ENCODE measurements at regions not wholly inside any gene's neighbourhood (a gene's known extent, or its start where the extent isn't known, plus 50 kb on each side); places are given as distances from the start of the nearest gene placed in this dataset.

GRCh38 chr5:2387634-2388325, 363.7 kb downstream of the IRX2 start:
- TF ChIP-seq, protein P1, sequence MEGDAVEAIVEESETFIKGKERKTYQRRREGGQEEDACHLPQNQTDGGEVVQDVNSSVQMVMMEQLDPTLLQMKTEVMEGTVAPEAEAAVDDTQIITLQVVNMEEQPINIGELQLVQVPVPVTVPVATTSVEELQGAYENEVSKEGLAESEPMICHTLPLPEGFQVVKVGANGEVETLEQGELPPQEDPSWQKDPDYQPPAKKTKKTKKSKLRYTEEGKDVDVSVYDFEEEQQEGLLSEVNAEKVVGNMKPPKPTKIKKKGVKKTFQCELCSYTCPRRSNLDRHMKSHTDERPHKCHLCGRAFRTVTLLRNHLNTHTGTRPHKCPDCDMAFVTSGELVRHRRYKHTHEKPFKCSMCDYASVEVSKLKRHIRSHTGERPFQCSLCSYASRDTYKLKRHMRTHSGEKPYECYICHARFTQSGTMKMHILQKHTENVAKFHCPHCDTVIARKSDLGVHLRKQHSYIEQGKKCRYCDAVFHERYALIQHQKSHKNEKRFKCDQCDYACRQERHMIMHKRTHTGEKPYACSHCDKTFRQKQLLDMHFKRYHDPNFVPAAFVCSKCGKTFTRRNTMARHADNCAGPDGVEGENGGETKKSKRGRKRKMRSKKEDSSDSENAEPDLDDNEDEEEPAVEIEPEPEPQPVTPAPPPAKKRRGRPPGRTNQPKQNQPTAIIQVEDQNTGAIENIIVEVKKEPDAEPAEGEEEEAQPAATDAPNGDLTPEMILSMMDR (IDR thresholded peaks at IDR 0.05; ENCODE audit: extremely low read depth, missing control alignments), result no peak
- DNase-seq (ENCODE audit: low spot score), result no peak

- TF ChIP-seq, protein P1 (IDR thresholded peaks at IDR 0.05; ENCODE audit: extremely low read depth, missing control alignments), result no peak
- DNase-seq (ENCODE audit: low spot score), result no peak
These were observed 364.2 kb downstream of the IRX2 start for GRCh38 chr5:2387250-2387633.

DNA sequence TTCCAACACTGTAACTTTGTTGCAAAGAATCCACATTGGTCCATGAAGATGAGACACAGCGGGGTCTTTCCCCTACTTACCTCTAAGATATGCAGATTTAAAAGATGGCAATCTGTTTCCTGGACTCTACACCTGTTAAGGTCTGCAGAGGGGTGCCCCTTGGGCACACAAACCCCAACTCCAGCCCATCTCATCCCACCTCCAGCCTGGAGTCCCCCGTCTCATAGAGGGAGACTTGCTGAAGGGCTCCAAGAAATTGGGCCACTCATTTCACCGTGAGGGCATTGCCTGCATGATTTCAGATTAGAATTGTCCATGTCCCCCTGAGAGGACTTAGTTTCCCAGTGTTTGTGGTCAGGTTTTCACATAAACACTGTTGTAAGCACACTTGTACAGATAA, 365.7 kb downstream of the IRX2 start:
- DNase-seq (ENCODE audit: low spot score), result no peak
- TF ChIP-seq, protein P1 (IDR thresholded peaks at IDR 0.05; ENCODE audit: extremely low read depth, missing control alignments), result no peak

DNA sequence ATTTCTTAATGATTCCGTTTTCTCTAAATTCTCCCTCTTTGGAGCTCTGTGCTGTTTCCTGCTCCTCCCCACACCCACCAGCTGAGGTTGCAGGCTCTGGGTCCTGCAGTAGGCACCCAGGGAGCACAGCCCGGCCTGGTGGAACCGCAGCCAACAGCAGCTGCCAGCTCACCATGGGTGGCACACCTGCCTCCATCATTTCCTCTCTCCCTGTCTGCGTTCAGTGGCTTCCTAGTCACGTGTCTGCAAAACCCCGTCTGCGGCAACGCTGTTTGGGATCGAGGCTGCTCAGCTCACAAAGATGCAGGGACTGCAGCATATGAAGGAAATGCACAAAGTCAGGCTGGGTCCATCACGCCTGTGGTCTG, 367.8 kb downstream of the IRX2 start:
- no peak for DNase-seq (ENCODE audit: low spot score)
- TF ChIP-seq, protein P1 (IDR thresholded peaks at IDR 0.05; ENCODE audit: extremely low read depth, missing control alignments), result no peak

DNA sequence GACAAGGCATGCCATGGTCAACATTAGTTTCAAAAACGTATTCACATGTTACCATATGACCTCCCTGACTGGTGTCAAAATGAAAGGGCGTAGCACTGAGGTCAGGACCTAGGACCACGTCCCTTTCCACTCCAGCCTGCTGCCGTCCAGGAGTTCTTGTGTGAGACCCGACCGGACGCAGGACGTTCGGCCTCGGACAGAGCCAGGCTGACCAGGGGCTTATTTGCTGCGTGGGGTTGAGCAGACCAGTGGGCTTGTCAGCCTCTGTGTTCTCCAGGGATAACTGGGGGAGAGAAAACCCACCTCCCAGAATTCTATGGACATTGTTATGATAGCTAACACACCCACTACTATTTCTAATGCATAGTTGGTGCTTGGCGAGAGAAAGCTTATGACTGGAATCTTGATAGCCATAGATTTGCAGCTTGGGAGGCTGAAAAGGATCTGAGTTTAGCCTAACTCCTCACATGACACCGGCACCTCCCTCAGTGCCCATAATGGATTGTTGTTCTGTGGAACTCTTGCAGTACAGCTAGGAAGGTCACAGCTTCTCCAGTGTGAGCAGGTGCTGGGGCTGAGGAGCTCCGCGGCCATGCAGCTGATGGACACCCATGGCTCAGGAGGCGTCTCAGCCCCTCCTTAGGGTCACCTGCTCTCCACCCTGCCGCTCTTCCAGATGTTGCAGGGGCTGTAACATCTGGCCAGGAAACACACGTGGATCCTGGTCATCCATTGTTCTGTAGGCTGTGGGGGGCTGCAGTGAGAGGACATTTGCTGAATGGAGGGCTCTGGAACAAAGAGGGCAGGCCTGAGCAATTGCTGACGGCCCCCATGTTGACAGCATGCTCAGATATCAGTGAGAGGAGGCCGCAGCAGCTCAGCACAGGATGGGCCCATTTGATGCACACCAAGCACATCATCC, 368.4 kb downstream of the IRX2 start:
- TF ChIP-seq, protein P1 (IDR thresholded peaks at IDR 0.05; ENCODE audit: extremely low read depth, missing control alignments), result no peak
- no peak for DNase-seq (ENCODE audit: low spot score)

- DNase-seq (ENCODE audit: low spot score), result no peak
- TF ChIP-seq, protein P1 (IDR thresholded peaks at IDR 0.05; ENCODE audit: extremely low read depth, missing control alignments), result no peak
These were observed 369.6 kb downstream of the IRX2 start for GRCh38 chr5:2381861-2382260.

- TF ChIP-seq, protein P1 (IDR thresholded peaks at IDR 0.05; ENCODE audit: extremely low read depth, missing control alignments), result no peak
- DNase-seq (ENCODE audit: low spot score), result no peak
These were observed 370.4 kb downstream of the IRX2 start for GRCh38 chr5:2381070-2381469.

Measured in GM20000 (cell line).